ENCODE measurements at regions not wholly inside any gene's neighbourhood (a gene's known extent, or its start where the extent isn't known, plus 50 kb on each side); places are given as distances from the start of the nearest gene placed in this dataset.

GRCh38 chr2:82814146-82814545, 1644.9 kb downstream of the SUCLG1 start:
- TF ChIP-seq ZNF274 (IDR thresholded peaks at IDR 0.05; ENCODE audit: low read depth, low read length) (no peak), SUZ12 (IDR thresholded peaks at IDR 0.05; ENCODE audit: extremely low read depth, insufficient read depth, insufficient read length) (no peak)

Measured in NT2/D1 (cell line).